Neural cell (in vitro differentiated cells): ENCODE measurements at regions not wholly inside any gene's neighbourhood (a gene's known extent, or its start where the extent isn't known, plus 50 kb on each side); places are given as distances from the start of the nearest gene placed in this dataset.

Source experiments
- H2AFZ ChIP-seq: fragments of 200-600, 300-800 bp; sonication (generic), shearing (Covaris generic); 2 replicates; pipeline ENCODE4 v1.6.0; 2014; ENCODE audit warnings: low read depth, mild to moderate bottlenecking, antibody characterized with exemption, low read length, moderate library complexity
- H3F3A ChIP-seq: fragments of 200-600 bp; shearing (Covaris generic); 2 replicates; pipeline ENCODE4 v1.6.1; 2016; ENCODE audit warnings: mild to moderate bottlenecking, moderate library complexity, mixed read lengths, antibody characterized with exemption, low read length; ENCODE audit not compliant: insufficient read depth, poor library complexity, severe bottlenecking
- H3K27ac ChIP-seq: fragments of 200-600, 300-800 bp; sonication (generic), shearing (Covaris generic); 2 replicates; pipeline ENCODE4 v1.5.1; 2014; ENCODE audit warnings: mild to moderate bottlenecking, low read length, moderate library complexity
- H3K27me3 ChIP-seq: fragments of 300-800, 200-600 bp; sonication (generic), shearing (Covaris generic); 2 replicates; pipeline ENCODE4 v1.6.0; 2014; ENCODE audit warnings: mild to moderate bottlenecking, low read depth, low read length, moderate library complexity; ENCODE audit not compliant: insufficient read depth
- H3K36me3 ChIP-seq: fragments of 300-800, 200-600 bp; sonication (generic), shearing (Covaris generic); 2 replicates; pipeline ENCODE4 v1.5.1; 2014; ENCODE audit warnings: mild to moderate bottlenecking, antibody characterized with exemption, low read length, moderate library complexity; ENCODE audit not compliant: insufficient read depth
- H3K4me2 ChIP-seq: fragments of 300-800, 200-600 bp; sonication (generic), shearing (Covaris generic); 2 replicates; pipeline ENCODE4 v1.6.0; 2014; ENCODE audit warnings: mild to moderate bottlenecking, low read length
- H3K4me3 ChIP-seq: fragments of 300-800, 200-600 bp; sonication (generic), shearing (Covaris generic); 2 replicates; pipeline ENCODE4 v1.5.1; 2014; ENCODE audit warnings: mild to moderate bottlenecking, low read length, moderate library complexity
- H3K79me2 ChIP-seq: fragments of 200-600 bp; shearing (Covaris generic); replicated peaks from 2 replicates; pipeline ENCODE4 v1.6.0; 2014; ENCODE audit warnings: mild to moderate bottlenecking, low read length, moderate library complexity; ENCODE audit not compliant: insufficient read depth
- H3K9ac ChIP-seq: fragments of 300-800, 200-600 bp; sonication (generic), shearing (Covaris generic); 2 replicates; pipeline ENCODE4 v1.6.1; 2016; ENCODE audit warnings: mild to moderate bottlenecking, low read length, mixed read lengths
- H3K9me2 ChIP-seq: fragments of 200-600 bp; shearing (Covaris generic); 2 replicates; pipeline ENCODE4 v1.6.1; 2016; ENCODE audit warnings: mild to moderate bottlenecking, low read length, mixed read lengths; ENCODE audit not compliant: insufficient read depth
- H3K9me3 ChIP-seq: fragments of 200-600, 300-800 bp; sonication (generic), shearing (Covaris generic); 2 replicates; pipeline ENCODE4 v1.6.1; 2016; ENCODE audit warnings: mild to moderate bottlenecking, mixed run types, low read length, moderate library complexity, mixed read lengths
- H4K20me1 ChIP-seq: fragments of 200-600 bp; shearing (Covaris generic); 2 replicates; pipeline ENCODE4 v1.6.1; 2016; ENCODE audit warnings: mild to moderate bottlenecking, mixed run types; ENCODE audit not compliant: insufficient read depth
- EP300 ChIP-seq: fragments of 450-650 bp; conservative IDR thresholded peaks from 2 replicates; pipeline ENCODE4 v1.6.1; 2014; ENCODE audit warnings: antibody characterized with exemption, mild to moderate bottlenecking, moderate library complexity; ENCODE audit not compliant: poor library complexity, severe bottlenecking
- EZH2 ChIP-seq: fragments of 200-600, 300-800 bp; shearing (Covaris generic), sonication (generic); IDR thresholded peaks from 2 replicates; pipeline ENCODE4 v1.6.1; 2014; ENCODE audit warnings: antibody characterized with exemption, low read length, borderline replicate concordance, mild to moderate bottlenecking; ENCODE audit not compliant: insufficient read depth, poor library complexity, severe bottlenecking
- MXI1 ChIP-seq: fragments of 450-650 bp; conservative IDR thresholded peaks from 2 replicates; pipeline ENCODE4 v1.6.1; 2014; ENCODE audit warnings: antibody characterized with exemption, mild to moderate bottlenecking; ENCODE audit not compliant: poor library complexity, severe bottlenecking
- POLR2AphosphoS5 ChIP-seq: IDR thresholded peaks from 2 replicates; pipeline ENCODE4 v1.6.1; 2012
- RAD21 ChIP-seq: fragments of 450-650 bp; conservative IDR thresholded peaks from 2 replicates; pipeline ENCODE4 v1.6.1; 2014; ENCODE audit warnings: antibody characterized with exemption, mild to moderate bottlenecking, moderate library complexity
- SMC3 ChIP-seq: fragments of 450-650 bp; conservative IDR thresholded peaks from 2 replicates; pipeline ENCODE4 v1.6.1; 2014; ENCODE audit warnings: antibody characterized with exemption, mild to moderate bottlenecking, moderate library complexity; ENCODE audit not compliant: poor library complexity
- TAF1 ChIP-seq: IDR thresholded peaks from 2 replicates; pipeline ENCODE4 v1.6.1; 2012; ENCODE audit warnings: low read depth
- TF ChIP-seq, protein P1 (sequence below): IDR thresholded peaks from 2 replicates; pipeline ENCODE4 v1.6.1; 2012; ENCODE audit warnings: borderline replicate concordance
- TF ChIP-seq, protein P2 (sequence below): fragments of 450-650 bp; IDR thresholded peaks from 2 replicates; pipeline ENCODE4 v1.5.1; 2014; ENCODE audit warnings: antibody characterized with exemption, mild to moderate bottlenecking, moderate library complexity; ENCODE audit not compliant: poor library complexity, severe bottlenecking

DNA sequence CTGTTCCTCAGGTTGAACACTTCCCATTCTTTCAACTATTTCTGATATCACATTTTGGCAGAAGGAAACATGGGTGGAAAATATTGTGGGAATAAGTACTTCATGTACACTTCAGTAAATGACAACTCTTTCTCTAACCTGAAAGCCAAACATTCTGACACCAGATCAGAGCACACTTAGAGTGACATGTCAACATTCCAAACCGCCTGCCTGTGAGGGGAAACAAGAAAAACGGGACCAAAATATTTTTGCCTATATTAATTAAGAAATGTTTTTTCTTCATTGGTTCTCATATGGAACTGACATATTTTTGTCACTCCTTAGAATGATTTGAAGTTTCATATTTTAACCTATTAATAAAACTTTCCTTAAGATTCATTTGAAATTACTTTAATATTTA is 483.1 kb downstream of the MAFB start:
- H3K9me3 ChIP-seq = no peaks in the 10 kb centered on the region
- TF ChIP-seq RAD21 = no peak
- no peak for TF ChIP-seq EP300
- TF ChIP-seq POLR2AphosphoS5 = no peak
- no peak for TF ChIP-seq EZH2
- TF ChIP-seq SMC3 = no peak
- TF ChIP-seq MXI1 = no peak
- TF ChIP-seq, protein P1, sequence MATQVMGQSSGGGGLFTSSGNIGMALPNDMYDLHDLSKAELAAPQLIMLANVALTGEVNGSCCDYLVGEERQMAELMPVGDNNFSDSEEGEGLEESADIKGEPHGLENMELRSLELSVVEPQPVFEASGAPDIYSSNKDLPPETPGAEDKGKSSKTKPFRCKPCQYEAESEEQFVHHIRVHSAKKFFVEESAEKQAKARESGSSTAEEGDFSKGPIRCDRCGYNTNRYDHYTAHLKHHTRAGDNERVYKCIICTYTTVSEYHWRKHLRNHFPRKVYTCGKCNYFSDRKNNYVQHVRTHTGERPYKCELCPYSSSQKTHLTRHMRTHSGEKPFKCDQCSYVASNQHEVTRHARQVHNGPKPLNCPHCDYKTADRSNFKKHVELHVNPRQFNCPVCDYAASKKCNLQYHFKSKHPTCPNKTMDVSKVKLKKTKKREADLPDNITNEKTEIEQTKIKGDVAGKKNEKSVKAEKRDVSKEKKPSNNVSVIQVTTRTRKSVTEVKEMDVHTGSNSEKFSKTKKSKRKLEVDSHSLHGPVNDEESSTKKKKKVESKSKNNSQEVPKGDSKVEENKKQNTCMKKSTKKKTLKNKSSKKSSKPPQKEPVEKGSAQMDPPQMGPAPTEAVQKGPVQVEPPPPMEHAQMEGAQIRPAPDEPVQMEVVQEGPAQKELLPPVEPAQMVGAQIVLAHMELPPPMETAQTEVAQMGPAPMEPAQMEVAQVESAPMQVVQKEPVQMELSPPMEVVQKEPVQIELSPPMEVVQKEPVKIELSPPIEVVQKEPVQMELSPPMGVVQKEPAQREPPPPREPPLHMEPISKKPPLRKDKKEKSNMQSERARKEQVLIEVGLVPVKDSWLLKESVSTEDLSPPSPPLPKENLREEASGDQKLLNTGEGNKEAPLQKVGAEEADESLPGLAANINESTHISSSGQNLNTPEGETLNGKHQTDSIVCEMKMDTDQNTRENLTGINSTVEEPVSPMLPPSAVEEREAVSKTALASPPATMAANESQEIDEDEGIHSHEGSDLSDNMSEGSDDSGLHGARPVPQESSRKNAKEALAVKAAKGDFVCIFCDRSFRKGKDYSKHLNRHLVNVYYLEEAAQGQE = no peak
- TF ChIP-seq TAF1 = no peak
- TF ChIP-seq, protein P2, sequence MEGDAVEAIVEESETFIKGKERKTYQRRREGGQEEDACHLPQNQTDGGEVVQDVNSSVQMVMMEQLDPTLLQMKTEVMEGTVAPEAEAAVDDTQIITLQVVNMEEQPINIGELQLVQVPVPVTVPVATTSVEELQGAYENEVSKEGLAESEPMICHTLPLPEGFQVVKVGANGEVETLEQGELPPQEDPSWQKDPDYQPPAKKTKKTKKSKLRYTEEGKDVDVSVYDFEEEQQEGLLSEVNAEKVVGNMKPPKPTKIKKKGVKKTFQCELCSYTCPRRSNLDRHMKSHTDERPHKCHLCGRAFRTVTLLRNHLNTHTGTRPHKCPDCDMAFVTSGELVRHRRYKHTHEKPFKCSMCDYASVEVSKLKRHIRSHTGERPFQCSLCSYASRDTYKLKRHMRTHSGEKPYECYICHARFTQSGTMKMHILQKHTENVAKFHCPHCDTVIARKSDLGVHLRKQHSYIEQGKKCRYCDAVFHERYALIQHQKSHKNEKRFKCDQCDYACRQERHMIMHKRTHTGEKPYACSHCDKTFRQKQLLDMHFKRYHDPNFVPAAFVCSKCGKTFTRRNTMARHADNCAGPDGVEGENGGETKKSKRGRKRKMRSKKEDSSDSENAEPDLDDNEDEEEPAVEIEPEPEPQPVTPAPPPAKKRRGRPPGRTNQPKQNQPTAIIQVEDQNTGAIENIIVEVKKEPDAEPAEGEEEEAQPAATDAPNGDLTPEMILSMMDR = no peak

GRCh38 chr20:40203032-40203431 is 486.0 kb downstream of the MAFB start:
- TF ChIP-seq SMC3 = no peak
- TF ChIP-seq MXI1 = no peak
- TF ChIP-seq EP300 = no peak
- TF ChIP-seq TAF1 = no peak
- no peak for TF ChIP-seq POLR2AphosphoS5
- TF ChIP-seq, protein P1 = no peak
- no peak for TF ChIP-seq RAD21
- TF ChIP-seq, protein P2 = no peak
- no peak for TF ChIP-seq EZH2
- Histone ChIP-seq H3K4me3 (no peak overlapping the region), H3K9me2 (no peaks in the 10 kb centered on the region), H3K4me2 (no peak overlapping the region), H3K9me3 (no peaks in the 10 kb centered on the region), H2AFZ (no peak overlapping the region), H3K27ac (no peak overlapping the region), H3K9ac (no peak overlapping the region), H3K36me3 (no peaks in the 10 kb centered on the region), H3K79me2 (no peaks in the 10 kb centered on the region), H3K27me3 (no peaks in the 10 kb centered on the region), H4K20me1 (no peaks in the 10 kb centered on the region), H3F3A (no peaks in the 10 kb centered on the region)

More for the DNA sequence above, 483.1 kb downstream of the MAFB start:
- Histone ChIP-seq H3K4me2 (no peak overlapping the region), H3K36me3 (no peaks in the 10 kb centered on the region), H2AFZ (no peak overlapping the region), H3K9me2 (no peaks in the 10 kb centered on the region), H3K4me3 (no peak overlapping the region), H3K79me2 (no peaks in the 10 kb centered on the region), H3K27ac (no peak overlapping the region), H3K27me3 (no peaks in the 10 kb centered on the region), H4K20me1 (no peaks in the 10 kb centered on the region), H3K9ac (no peak overlapping the region), H3F3A (no peaks in the 10 kb centered on the region)
